ENCODE measurements at regions not wholly inside any gene's neighbourhood (a gene's known extent, or its start where the extent isn't known, plus 50 kb on each side); places are given as distances from the start of the nearest gene placed in this dataset.
"Not testable (repeated sequence)": the region's sequence is repeated elsewhere in the genome, so short reads cannot be mapped to it uniquely, and the experiment has no call there.

DNA sequence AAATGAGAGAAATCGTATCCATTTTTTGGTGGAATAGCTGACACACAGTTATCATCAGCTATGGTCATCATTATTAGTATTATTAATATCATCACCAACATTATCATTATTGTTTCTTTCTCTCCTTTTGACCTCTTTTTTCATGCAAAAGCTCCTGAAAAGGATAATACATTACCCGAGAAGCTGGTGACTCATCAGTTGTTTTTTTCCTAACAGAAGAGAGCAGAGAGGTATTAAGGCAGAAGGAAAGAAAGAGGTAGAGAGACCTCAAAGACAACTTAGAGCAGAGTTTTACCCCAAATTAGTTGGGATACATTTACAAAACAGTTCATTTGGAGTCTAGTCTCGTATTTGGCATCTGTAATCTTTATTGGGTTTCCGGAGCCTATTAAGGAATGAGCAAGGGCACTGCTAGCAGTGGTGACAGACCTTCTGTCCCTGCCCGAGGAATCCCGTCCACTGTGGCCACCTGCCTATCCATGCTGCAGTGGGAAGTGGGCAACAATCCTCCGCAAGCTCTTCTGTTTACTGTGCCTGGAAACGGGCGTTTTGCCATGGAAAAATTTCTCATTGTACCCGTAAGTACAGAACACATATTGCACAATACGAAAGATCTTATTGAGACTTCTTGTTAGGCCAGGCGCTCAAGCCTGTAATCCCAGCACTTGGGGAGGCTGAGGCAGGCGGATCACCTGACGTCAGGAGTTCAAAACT is 170.0 kb upstream of the MKLN1 start:
- Histone ChIP-seq H4K20me1 (ENCODE audit: control insufficient read depth, extremely low read depth, insufficient read depth, low read length) (no peaks in the 10 kb centered on the region), H3K27ac (ENCODE audit: control insufficient read depth, insufficient read depth, low read length) (no peak overlapping the region), H3K4me3 (ENCODE audit: control insufficient read depth in 2 of 3, extremely low read depth in 1 of 3, insufficient read depth in 2 of 3, low read depth in 1 of 3, low read length in 3 of 3) (no peak overlapping the region), H3K4me1 (ENCODE audit: control insufficient read depth, extremely low read depth, insufficient read depth, low read length) (peaks cover 11% of the 10 kb centered on the region), H3K9ac (ENCODE audit: control insufficient read depth, extremely low read depth, insufficient read depth, low read length) (no peak overlapping the region), H3K36me3 (ENCODE audit: control insufficient read depth in 2 of 2, extremely low read depth in 1 of 2, insufficient read depth in 2 of 2, low read length in 2 of 2) (no peaks in the 10 kb centered on the region), H2AFZ (ENCODE audit: control insufficient read depth, low read length) (no peak overlapping the region), H3K27me3 (ENCODE audit: control insufficient read depth, extremely low read depth, insufficient read depth, low read length) (no peaks in the 10 kb centered on the region), H3K9me1 (ENCODE audit: control insufficient read depth, extremely low read depth, insufficient read depth, low read length) (no peaks in the 10 kb centered on the region), H3K9me3 (ENCODE audit: control insufficient read depth, low read depth, low read length) (no peaks in the 10 kb centered on the region), H3K4me2 (ENCODE audit: control insufficient read depth, extremely low read depth, insufficient read depth, low read depth, low read length) (no peak overlapping the region), H3K79me2 (ENCODE audit: control insufficient read depth, insufficient read depth, low read length) (no peaks in the 10 kb centered on the region)
- DNase-seq (ENCODE audit: low read depth, low spot score) (no peak), FAIRE-seq (no peak)
- TF ChIP-seq EZH2 (IDR thresholded peaks at IDR 0.05; ENCODE audit: low read length) (no peak), CTCF (optimal IDR thresholded peaks at IDR 0.05 in 1 of 3, IDR thresholded peaks at IDR 0.05 in 1 of 3, conservative IDR thresholded peaks at IDR 0.05 in 1 of 3; ENCODE audit: extremely low read depth in 1 of 3, insufficient read depth in 2 of 3, low read length in 3 of 3) (no peak)
- dilution Hi-C loops (cut with MboI; ENCODE audit: extremely low pct_ligation_motif_present, low sequenced_read_pairs) = no loop called here

- dilution Hi-C loops (cut with MboI; ENCODE audit: extremely low pct_ligation_motif_present, low sequenced_read_pairs) = not testable (repeated sequence)
These were observed 169.4 kb upstream of the MKLN1 start for GRCh38 chr7:131158244-131158636.

GRCh38 chr7:131159961-131160361 is 167.7 kb upstream of the MKLN1 start:
- Histone ChIP-seq H3K4me3 (ENCODE audit: control insufficient read depth in 2 of 3, extremely low read depth in 1 of 3, insufficient read depth in 2 of 3, low read depth in 1 of 3, low read length in 3 of 3) (no peak overlapping the region), H3K79me2 (ENCODE audit: control insufficient read depth, insufficient read depth, low read length) (no peaks in the 10 kb centered on the region), H3K4me2 (ENCODE audit: control insufficient read depth, extremely low read depth, insufficient read depth, low read depth, low read length) (no peak overlapping the region), H3K9me1 (ENCODE audit: control insufficient read depth, extremely low read depth, insufficient read depth, low read length) (no peaks in the 10 kb centered on the region), H3K27me3 (ENCODE audit: control insufficient read depth, extremely low read depth, insufficient read depth, low read length) (no peaks in the 10 kb centered on the region), H3K9ac (ENCODE audit: control insufficient read depth, extremely low read depth, insufficient read depth, low read length) (no peak overlapping the region), H2AFZ (ENCODE audit: control insufficient read depth, low read length) (no peak overlapping the region), H3K27ac (ENCODE audit: control insufficient read depth, insufficient read depth, low read length) (no peak overlapping the region), H3K4me1 (ENCODE audit: control insufficient read depth, extremely low read depth, insufficient read depth, low read length) (peaks cover 15% of the 10 kb centered on the region), H4K20me1 (ENCODE audit: control insufficient read depth, extremely low read depth, insufficient read depth, low read length) (no peaks in the 10 kb centered on the region), H3K9me3 (ENCODE audit: control insufficient read depth, low read depth, low read length) (no peaks in the 10 kb centered on the region), H3K36me3 (ENCODE audit: control insufficient read depth in 2 of 2, extremely low read depth in 1 of 2, insufficient read depth in 2 of 2, low read length in 2 of 2) (no peaks in the 10 kb centered on the region)
- no peak for TF ChIP-seq EZH2 (IDR thresholded peaks at IDR 0.05; ENCODE audit: low read length)
- no peak for TF ChIP-seq CTCF (optimal IDR thresholded peaks at IDR 0.05 in 1 of 3, IDR thresholded peaks at IDR 0.05 in 1 of 3, conservative IDR thresholded peaks at IDR 0.05 in 1 of 3; ENCODE audit: extremely low read depth in 1 of 3, insufficient read depth in 2 of 3, low read length in 3 of 3)
- DNase-seq (ENCODE audit: low read depth, low spot score) = no peak
- dilution Hi-C loops (cut with MboI; ENCODE audit: extremely low pct_ligation_motif_present, low sequenced_read_pairs) = no loop called here
- no peak for FAIRE-seq

More at GRCh38 chr7:131158244-131158636, 169.4 kb upstream of the MKLN1 start:
- H3K9me1 ChIP-seq (ENCODE audit: control insufficient read depth, extremely low read depth, insufficient read depth, low read length); H3K9me3 ChIP-seq (ENCODE audit: control insufficient read depth, low read depth, low read length); FAIRE-seq; H3K4me3 ChIP-seq (ENCODE audit: control insufficient read depth in 2 of 3, extremely low read depth in 1 of 3, insufficient read depth in 2 of 3, low read depth in 1 of 3, low read length in 3 of 3); H3K27me3 ChIP-seq (ENCODE audit: control insufficient read depth, extremely low read depth, insufficient read depth, low read length); H3K27ac ChIP-seq (ENCODE audit: control insufficient read depth, insufficient read depth, low read length); H3K79me2 ChIP-seq (ENCODE audit: control insufficient read depth, insufficient read depth, low read length); H2AFZ ChIP-seq (ENCODE audit: control insufficient read depth, low read length); H4K20me1 ChIP-seq (ENCODE audit: control insufficient read depth, extremely low read depth, insufficient read depth, low read length); H3K4me2 ChIP-seq (ENCODE audit: control insufficient read depth, extremely low read depth, insufficient read depth, low read depth, low read length); DNase-seq (ENCODE audit: low read depth, low spot score); H3K9ac ChIP-seq (ENCODE audit: control insufficient read depth, extremely low read depth, insufficient read depth, low read length); H3K36me3 ChIP-seq (ENCODE audit: control insufficient read depth in 2 of 2, extremely low read depth in 1 of 2, insufficient read depth in 2 of 2, low read length in 2 of 2): not testable (repeated sequence)
- peaks cover 11% of the 10 kb centered on the region for H3K4me1 ChIP-seq (ENCODE audit: control insufficient read depth, extremely low read depth, insufficient read depth, low read length)

All from keratinocyte (primary cell).